ENCODE measurements at regions not wholly inside any gene's neighbourhood (a gene's known extent, or its start where the extent isn't known, plus 50 kb on each side); places are given as distances from the start of the nearest gene placed in this dataset.

GRCh38 chr13:111858571-111858970 lies 208.4 kb upstream of the SOX1 start:
- no peak for TF ChIP-seq CHD2 (IDR thresholded peaks at IDR 0.05; ENCODE audit: low read length, partially characterized antibody)
- TF ChIP-seq CTCF (IDR thresholded peaks at IDR 0.05) = no peak
- TF ChIP-seq PBX3 (IDR thresholded peaks at IDR 0.05) = no peak
- no peak for TF ChIP-seq POLR2A (IDR thresholded peaks at IDR 0.05; ENCODE audit: low read length)
- no peak for TF ChIP-seq RAD21 (conservative IDR thresholded peaks at IDR 0.05 in 1 of 2, IDR thresholded peaks at IDR 0.05 in 1 of 2)
- TF ChIP-seq ZFP36 (IDR thresholded peaks at IDR 0.05; ENCODE audit: borderline replicate concordance, partially characterized antibody) = no peak
- no peak for TF ChIP-seq EHMT2 (IDR thresholded peaks at IDR 0.05; ENCODE audit: low read depth)
- no peak for TF ChIP-seq TP53 (CRISPR knock-in tag; IDR thresholded peaks at IDR 0.05)
- no peak for TF ChIP-seq SREBF2 (IDR thresholded peaks at IDR 0.05)
- TF ChIP-seq MYC (IDR thresholded peaks at IDR 0.05; ENCODE audit: borderline replicate concordance, low read length) = no peak
- no peak for TF ChIP-seq NR3C1 (IDR thresholded peaks at IDR 0.05)
- TF ChIP-seq RFX5 (IDR thresholded peaks at IDR 0.05) = no peak
- TF ChIP-seq EP300 (IDR thresholded peaks at IDR 0.05) = no peak

Measured in A549 (cell line).